Sigmoid colon (tissue), 4 donors: ENCODE measurements at regions not wholly inside any gene's neighbourhood (a gene's known extent, or its start where the extent isn't known, plus 50 kb on each side); places are given as distances from the start of the nearest gene placed in this dataset.

Experiments used
- CTCF ChIP-seq, 4 experiments: fragments of 450-650 bp in 3 of 4; fragments of 200-600 bp in 1 of 4; IDR thresholded peaks; one replicate each; pipeline ENCODE4 v1.5.1; 2016 to 2019; ENCODE audit warnings: antibody characterized with exemption in 4 of 4, mild to moderate bottlenecking in 3 of 4, moderate library complexity in 2 of 4
- EP300 ChIP-seq, 4 donors: sonication (generic); formaldehyde crosslinking; IDR thresholded peaks; one replicate each; pipeline ENCODE4 v1.6.1; 2017; ENCODE audit warnings: antibody characterized with exemption in 4 of 4
- POLR2A ChIP-seq, 2 donors: fragments of 450-650 bp; IDR thresholded peaks; one replicate each; pipeline ENCODE4 v1.6.1; 2016; ENCODE audit warnings: antibody characterized with exemption in 2 of 2, mild to moderate bottlenecking in 2 of 2, moderate library complexity in 2 of 2

GRCh38 chr2:208619993-208620392, 213.4 kb downstream of the PTH2R start:
- no peak for TF ChIP-seq CTCF (IDR thresholded peaks at IDR 0.05)
- no peak for TF ChIP-seq EP300 (IDR thresholded peaks at IDR 0.05)
- TF ChIP-seq POLR2A (IDR thresholded peaks at IDR 0.05) = no peak
